Stomach (tissue), 8 donors: ENCODE measurements at regions not wholly inside any gene's neighbourhood (a gene's known extent, or its start where the extent isn't known, plus 50 kb on each side); places are given as distances from the start of the nearest gene placed in this dataset.

Source experiments
- DNase-seq, 2 donors: peaks; one replicate each; pipeline versions ENCODE4 v3.0.0 to v3.0.0-alpha.2; 2013 to 2019
- H3K27ac ChIP-seq, 5 donors: fragments of 200-600 bp in 4 of 5; sonication (generic) in 4 of 5; one replicate each; pipeline ENCODE4 v1.5.1; 2013 to 2019; ENCODE audit warnings: mild to moderate bottlenecking in 1 of 5, moderate library complexity in 1 of 5
- H3K27me3 ChIP-seq, 3 donors: fragments of 200-600 bp; sonication (generic); one replicate each; pipeline ENCODE4 v1.5.1; 2017 to 2019; ENCODE audit warnings: mixed run types in 1 of 3
- H3K36me3 ChIP-seq, 4 donors: fragments of 200-600 bp; sonication (generic); 1 replicate in 3 of 4; 2 replicates in 1 of 4; pipeline ENCODE4 v1.5.1; 2016 to 2019
- H3K4me1 ChIP-seq, 4 donors: fragments of 200-600 bp; sonication (generic); one replicate each; pipeline ENCODE4 v1.5.1; 2016 to 2019
- H3K4me3 ChIP-seq, 4 donors: fragments of 200-600 bp; sonication (generic) in 3 of 4; one replicate each; pipeline ENCODE4 v1.5.1; 2016 to 2019; ENCODE audit warnings: mild to moderate bottlenecking in 1 of 4
- H3K9me3 ChIP-seq, 4 donors: fragments of 200-600 bp; sonication (generic); one replicate each; pipeline ENCODE4 v1.5.1; 2016 to 2019
- EP300 ChIP-seq: sonication (generic); formaldehyde crosslinking; IDR thresholded peaks from one replicate; pipeline ENCODE4 v1.6.1; 2017; ENCODE audit warnings: antibody characterized with exemption
- POLR2A ChIP-seq, 4 donors: fragments of 450-650 bp; IDR thresholded peaks; one replicate each; pipeline ENCODE4 v1.6.1; 2016; ENCODE audit warnings: antibody characterized with exemption in 4 of 4, control low read depth in 2 of 4, mild to moderate bottlenecking in 1 of 4, moderate library complexity in 1 of 4
- POLR2AphosphoS5 ChIP-seq, 3 donors: sonication (generic); formaldehyde crosslinking; IDR thresholded peaks; one replicate each; pipeline ENCODE4 v1.6.1; 2016; ENCODE audit warnings: antibody characterized with exemption in 3 of 3
- WGBS, 5 donors: extraction: QIAGEN DNeasy Blood & Tissue Kit in 3 of 5; methylation state at CpG; one replicate each; pipeline versions ENCODE4 v1.1.5 to v1.1.7; 2013 to 2018; 5-methylcytosine and 5-hydroxymethylcytosine counted together
- intact Hi-C: fragments of 100-400 bp; cut with DNase I; formaldehyde crosslinking; loops from one replicate; pipeline ENCODE4 v1.15.1; 2023; ENCODE audit warnings: low total_unique reads
- TF ChIP-seq, protein P1 (sequence below), 7 experiments: fragments of 450-650 bp in 4 of 7; fragments of 200-600 bp in 3 of 7; sonication (generic) in 3 of 7; IDR thresholded peaks; one replicate each; pipeline ENCODE4 v1.5.1; 2016 to 2019; ENCODE audit warnings: antibody characterized with exemption in 7 of 7, control low read depth in 2 of 7, mild to moderate bottlenecking in 1 of 7
- donor health status: healthy with polysubstance abuse.
- donor health status: Bipolar disorder and iron deficiency.
- donor health status: healthy.

DNA sequence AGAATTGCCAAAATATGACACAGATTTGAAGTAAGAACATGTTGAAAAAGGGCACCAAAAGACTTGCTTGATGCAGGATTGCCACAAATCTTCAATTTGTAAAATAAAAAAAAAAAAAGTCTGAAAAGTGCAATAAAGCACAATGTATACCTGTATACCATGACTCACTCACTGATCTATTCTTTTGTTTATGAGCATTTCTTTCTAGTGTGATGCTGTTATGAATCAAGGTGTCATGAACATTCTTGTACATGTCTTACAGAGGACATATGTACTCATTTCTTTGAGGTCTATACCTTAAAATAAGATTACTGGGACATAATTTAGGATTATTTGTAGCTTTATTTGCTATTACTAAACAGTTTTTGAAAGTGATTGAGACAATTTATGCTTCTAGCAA is 464.9 kb upstream of the RBMS3 start:
- H3K36me3 ChIP-seq, result no peaks in the 10 kb centered on the region
- intact Hi-C loops, result no loop called here
- no peaks in the 10 kb centered on the region for H3K27me3 ChIP-seq
- no peak for DNase-seq
- H3K4me3 ChIP-seq, result no peak overlapping the region
- H3K27ac ChIP-seq, result no peak overlapping the region
- TF ChIP-seq EP300 (no peak), POLR2A (IDR thresholded peaks at IDR 0.05) (no peak), POLR2AphosphoS5 (IDR thresholded peaks at IDR 0.05) (no peak)
- TF ChIP-seq, protein P1, sequence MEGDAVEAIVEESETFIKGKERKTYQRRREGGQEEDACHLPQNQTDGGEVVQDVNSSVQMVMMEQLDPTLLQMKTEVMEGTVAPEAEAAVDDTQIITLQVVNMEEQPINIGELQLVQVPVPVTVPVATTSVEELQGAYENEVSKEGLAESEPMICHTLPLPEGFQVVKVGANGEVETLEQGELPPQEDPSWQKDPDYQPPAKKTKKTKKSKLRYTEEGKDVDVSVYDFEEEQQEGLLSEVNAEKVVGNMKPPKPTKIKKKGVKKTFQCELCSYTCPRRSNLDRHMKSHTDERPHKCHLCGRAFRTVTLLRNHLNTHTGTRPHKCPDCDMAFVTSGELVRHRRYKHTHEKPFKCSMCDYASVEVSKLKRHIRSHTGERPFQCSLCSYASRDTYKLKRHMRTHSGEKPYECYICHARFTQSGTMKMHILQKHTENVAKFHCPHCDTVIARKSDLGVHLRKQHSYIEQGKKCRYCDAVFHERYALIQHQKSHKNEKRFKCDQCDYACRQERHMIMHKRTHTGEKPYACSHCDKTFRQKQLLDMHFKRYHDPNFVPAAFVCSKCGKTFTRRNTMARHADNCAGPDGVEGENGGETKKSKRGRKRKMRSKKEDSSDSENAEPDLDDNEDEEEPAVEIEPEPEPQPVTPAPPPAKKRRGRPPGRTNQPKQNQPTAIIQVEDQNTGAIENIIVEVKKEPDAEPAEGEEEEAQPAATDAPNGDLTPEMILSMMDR (IDR thresholded peaks at IDR 0.05), result no peak
- no peaks in the 10 kb centered on the region for H3K4me1 ChIP-seq
- no peaks in the 10 kb centered on the region for H3K9me3 ChIP-seq

GRCh38 chr3:28824316-28824715 is 456.6 kb upstream of the RBMS3 start:
- Histone ChIP-seq H3K27ac (no peak overlapping the region), H3K27me3 (no peaks in the 10 kb centered on the region), H3K4me1 (no peaks in the 10 kb centered on the region), H3K4me3 (no peak overlapping the region), H3K36me3 (no peaks in the 10 kb centered on the region), H3K9me3 (no peaks in the 10 kb centered on the region)
- DNase-seq, result no peak
- TF ChIP-seq POLR2AphosphoS5 (IDR thresholded peaks at IDR 0.05) (no peak), EP300 (no peak), POLR2A (IDR thresholded peaks at IDR 0.05) (no peak)
- TF ChIP-seq, protein P1 (IDR thresholded peaks at IDR 0.05), result no peak
- intact Hi-C loops, result no loop called here
- 60 to 84% (median 70%) methylated on average over 1 of the region's 1 CpG for WGBS, 5 donors

- Histone ChIP-seq H3K36me3 (no peaks in the 10 kb centered on the region), H3K27ac (no peak overlapping the region), H3K9me3 (peaks cover 0 to 12% (median 0%) of the 10 kb centered on the region in 4 donors), H3K4me1 (no peaks in the 10 kb centered on the region), H3K27me3 (no peaks in the 10 kb centered on the region), H3K4me3 (no peak overlapping the region)
- intact Hi-C loops, result no loop called here
- DNase-seq, result no peak
- TF ChIP-seq POLR2AphosphoS5 (IDR thresholded peaks at IDR 0.05) (no peak), EP300 (no peak)
- TF ChIP-seq, protein P1 (IDR thresholded peaks at IDR 0.05), result no peak
Observed at GRCh38 chr3:28826840-28827239, 454.0 kb upstream of the RBMS3 start.

GRCh38 chr3:28835249-28835648 is 445.6 kb upstream of the RBMS3 start:
- WGBS, 5 donors, result 35 to 63% (median 56%) methylated on average over 2 of the region's 2 CpGs
- H3K4me3 ChIP-seq, result no peak overlapping the region
- DNase-seq, result no peak
- peaks cover 0 to 3% (median 0%) of the 10 kb centered on the region in 4 donors for H3K4me1 ChIP-seq
- intact Hi-C loops, result no loop called here
- H3K27me3 ChIP-seq, result no peaks in the 10 kb centered on the region
- no peak overlapping the region for H3K27ac ChIP-seq
- H3K9me3 ChIP-seq, result peaks cover 0 to 12% (median 2%) of the 10 kb centered on the region in 4 donors
- TF ChIP-seq POLR2AphosphoS5 (IDR thresholded peaks at IDR 0.05), result no peak
- no peak for TF ChIP-seq POLR2A (IDR thresholded peaks at IDR 0.05)
- no peak for TF ChIP-seq EP300
- TF ChIP-seq, protein P1 (IDR thresholded peaks at IDR 0.05), result no peak
- no peaks in the 10 kb centered on the region for H3K36me3 ChIP-seq
